Stimulated activated CD8-positive, alpha-beta memory T cell treated with anti-CD3 and anti-CD28 coated beads, Interleukin-2, amount 100 ng/mL, for 1 hour (primary cell): ENCODE measurements at regions not wholly inside any gene's neighbourhood (a gene's known extent, or its start where the extent isn't known, plus 50 kb on each side); places are given as distances from the start of the nearest gene placed in this dataset.
"Not testable (repeated sequence)": the region's sequence is repeated elsewhere in the genome, so short reads cannot be mapped to it uniquely, and the experiment has no call there.

Experiments
- DNase-seq, 2 donors: peaks; one replicate each; pipeline ENCODE4 v3.0.0-alpha.2; 2020; ENCODE audit warnings: low read depth in 2 of 2

- DNase-seq: not testable (repeated sequence)
Measured at GRCh38 chr7:97928844-97929243, 56.6 kb upstream of the ASNS start.

- peak; percentile 44 to 50 for DNase-seq
Measured at GRCh38 chr7:97927790-97928748, 55.9 kb upstream of the ASNS start.
